Lower leg skin (tissue), 4 donors: ENCODE measurements at regions not wholly inside any gene's neighbourhood (a gene's known extent, or its start where the extent isn't known, plus 50 kb on each side); places are given as distances from the start of the nearest gene placed in this dataset.

Source experiments
- DNase-seq, 2 donors: peaks; one replicate each; pipeline ENCODE4 v3.0.0-alpha.2; 2019; ENCODE audit warnings: low spot score in 2 of 2
- H3K4me3 ChIP-seq: fragments of 200-600 bp; sonication (generic); 2 replicates; pipeline ENCODE4 v1.5.1; 2017; ENCODE audit warnings: mild to moderate bottlenecking, low read depth; ENCODE audit not compliant: poor library complexity, severe bottlenecking
- CTCF ChIP-seq, 3 donors: fragments of 450-650 bp; IDR thresholded peaks; one replicate each; pipeline ENCODE4 v1.5.1; 2016; ENCODE audit warnings: antibody characterized with exemption in 3 of 3, mild to moderate bottlenecking in 3 of 3, moderate library complexity in 2 of 3
- POLR2A ChIP-seq, 2 donors: fragments of 450-650 bp; IDR thresholded peaks; one replicate each; pipeline ENCODE4 v1.6.1; 2016 to 2017; ENCODE audit warnings: antibody characterized with exemption in 2 of 2, mild to moderate bottlenecking in 1 of 2, moderate library complexity in 1 of 2
- WGBS, 2 donors: methylation state at CpG; one replicate each; pipeline ENCODE4 v1.1.5; 2018; 5-methylcytosine and 5-hydroxymethylcytosine counted together
- intact Hi-C: fragments of 100-400 bp; cut with DNase I; formaldehyde crosslinking; loops from one replicate; pipeline ENCODE4 v1.15.0; 2023; ENCODE audit warnings: low total_unique reads

GRCh38 chrX:102029026-102029425 is 96.5 kb upstream of the TCEAL2 start:
- intact Hi-C loops, result no loop called here
- peak in 1 of 2 donors; percentile 53 for DNase-seq
- no peak for TF ChIP-seq POLR2A (IDR thresholded peaks at IDR 0.05)
- no peak for TF ChIP-seq CTCF (IDR thresholded peaks at IDR 0.05)
- H3K4me3 ChIP-seq, result no peak overlapping the region
- WGBS, 2 donors, result 45% methylated on average over 2 of the region's 2 CpGs; no CpG with 5 or more reads in 1 of the 2 donors

GRCh38 chrX:102018208-102018607 is 86.4 kb upstream of the ZMAT1 start:
- DNase-seq, result no peak
- H3K4me3 ChIP-seq, result no peak overlapping the region
- intact Hi-C loops, result no loop called here
- TF ChIP-seq CTCF (IDR thresholded peaks at IDR 0.05), result no peak
- TF ChIP-seq POLR2A (IDR thresholded peaks at IDR 0.05), result no peak
- 76 to 85% methylated on average over 3 to 4 of the region's 4 CpGs for WGBS, 2 donors

- H3K4me3 ChIP-seq, result no peak overlapping the region
- no peak for TF ChIP-seq POLR2A (IDR thresholded peaks at IDR 0.05)
- no peak for TF ChIP-seq CTCF (IDR thresholded peaks at IDR 0.05)
- no peak for DNase-seq
- intact Hi-C loops, result no loop called here
Measured at GRCh38 chrX:102008901-102009300, 77.1 kb upstream of the ZMAT1 start.

- intact Hi-C loops, result no loop called here
- TF ChIP-seq POLR2A (IDR thresholded peaks at IDR 0.05) (no peak), CTCF (IDR thresholded peaks at IDR 0.05) (no peak)
- no peak for DNase-seq
- H3K4me3 ChIP-seq, result no peak overlapping the region
- 71 to 91% methylated on average over 4 to 7 of the region's 7 CpGs for WGBS, 2 donors
Measured at GRCh38 chrX:101999644-102000539, 68.1 kb upstream of the ZMAT1 start.

GRCh38 chrX:101993335-101993734 is 61.5 kb upstream of the ZMAT1 start:
- no peak overlapping the region for H3K4me3 ChIP-seq
- TF ChIP-seq POLR2A (IDR thresholded peaks at IDR 0.05) (no peak), CTCF (IDR thresholded peaks at IDR 0.05) (no peak)
- no peak for DNase-seq
- 72 to 91% methylated on average over 2 of the region's 2 CpGs for WGBS, 2 donors
- intact Hi-C loops, result no loop called here
